ENCODE measurements at regions not wholly inside any gene's neighbourhood (a gene's known extent, or its start where the extent isn't known, plus 50 kb on each side); places are given as distances from the start of the nearest gene placed in this dataset.

DNA sequence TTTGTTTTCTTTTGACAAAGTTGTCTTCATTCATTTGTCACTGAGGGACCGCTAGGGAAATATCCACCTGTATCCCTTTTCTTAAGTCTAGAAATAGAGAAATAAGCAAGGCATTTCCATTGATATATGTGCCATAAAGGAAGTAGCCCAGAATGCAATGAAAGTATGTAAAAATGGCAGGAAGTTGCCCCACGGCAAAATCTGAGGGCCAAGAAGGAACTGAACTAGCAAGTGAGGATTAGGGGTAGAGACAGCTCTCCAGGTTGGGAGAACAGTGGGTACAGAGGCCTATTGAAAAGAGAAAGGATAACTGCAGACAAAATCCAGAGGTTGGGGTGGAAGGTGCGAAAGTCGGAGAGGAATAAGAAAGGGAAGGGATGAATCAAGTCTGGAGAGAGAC, 56.6 kb upstream of the TOMM7 start:
- no peak for TF ChIP-seq POLR2A (IDR thresholded peaks at IDR 0.05; ENCODE audit: low read length)
- TF ChIP-seq GATA1 (IDR thresholded peaks at IDR 0.05; ENCODE audit: low read depth, low read length) = no peak

Data from erythroblast (primary cell).